GM12878 (cell line): ENCODE measurements at regions not wholly inside any gene's neighbourhood (a gene's known extent, or its start where the extent isn't known, plus 50 kb on each side); places are given as distances from the start of the nearest gene placed in this dataset.

ENCODE experiments used
- EP300 ChIP-seq, 2 experiments: fragments of 150-350 bp in 1 of 2; IDR thresholded peaks; 2 replicates each; pipeline ENCODE4 v1.6.1; 2011 to 2012; ENCODE audit warnings: low read depth in 2 of 2, low read length in 2 of 2, borderline replicate concordance in 1 of 2, improper control_type of control experiment in 1 of 2, inconsistent platforms in 1 of 2; ENCODE audit not compliant: control insufficient read depth in 1 of 2
- EZH2 ChIP-seq: IDR thresholded peaks from 2 replicates; pipeline ENCODE4 v1.6.1; 2012; ENCODE audit warnings: low read depth, mild to moderate bottlenecking, control low read depth, inconsistent platforms, low read length, borderline replicate concordance; ENCODE audit not compliant: control insufficient read depth
- IRF5 ChIP-seq: fragments of 450-650 bp; IDR thresholded peaks from 2 replicates; pipeline ENCODE4 v1.6.1; 2017; ENCODE audit warnings: borderline replicate concordance
- JUND ChIP-seq: IDR thresholded peaks from 2 replicates; pipeline ENCODE4 v1.6.1; 2012; ENCODE audit warnings: low read depth, mild to moderate bottlenecking, low read length, improper control_type of control experiment, moderate library complexity
- MAX ChIP-seq: IDR thresholded peaks from 2 replicates; pipeline ENCODE4 v1.6.1; 2012; ENCODE audit warnings: low read depth, low read length, improper control_type of control experiment
- MTA2 ChIP-seq: fragments of 450-650 bp; IDR thresholded peaks from 2 replicates; pipeline ENCODE4 v1.6.1; 2016; ENCODE audit warnings: low read depth, mild to moderate bottlenecking, moderate library complexity
- TF ChIP-seq, protein P1 (sequence below), 3 experiments: IDR thresholded peaks in 2 of 3; conservative IDR thresholded peaks in 1 of 3; 2 replicates each; pipeline ENCODE4 v1.5.1; 2011; ENCODE audit warnings: low read depth in 3 of 3, low read length in 3 of 3, mild to moderate bottlenecking in 3 of 3, control low read depth in 2 of 3, moderate library complexity in 2 of 3, inconsistent platforms in 1 of 3, mixed read lengths in 1 of 3; ENCODE audit not compliant: control insufficient read depth in 2 of 3, insufficient read depth in 1 of 3; ENCODE audit errors: extremely low read depth in 1 of 3

DNA sequence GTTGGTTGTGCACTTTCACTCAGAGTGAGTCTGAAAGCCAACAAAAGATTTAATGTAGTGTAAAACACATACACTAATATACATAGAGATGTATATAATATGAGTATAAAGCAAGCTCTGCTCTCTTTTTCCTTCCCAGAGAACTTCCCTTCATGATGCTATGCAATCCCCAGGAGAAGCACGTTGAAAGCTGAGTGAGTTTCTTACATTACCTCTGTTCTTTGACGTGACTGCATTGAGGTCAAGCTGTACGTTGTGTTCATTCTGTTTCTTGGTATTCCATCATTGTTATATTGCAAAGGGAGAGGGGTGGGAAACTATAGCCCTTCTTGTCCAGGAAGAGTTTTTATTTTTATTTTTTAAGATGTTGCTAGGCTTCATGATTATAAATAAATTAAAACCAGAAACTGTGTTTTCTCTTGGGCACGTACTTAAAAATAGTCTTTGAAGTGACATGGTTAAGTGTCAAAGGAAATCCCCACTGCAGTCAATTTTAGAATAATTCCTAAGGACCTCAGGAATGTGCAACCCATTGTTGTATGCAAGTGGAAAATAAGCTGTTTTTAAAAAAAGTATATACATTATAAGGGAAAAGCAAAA, 651.0 kb downstream of the CD109 start:
- no peak for TF ChIP-seq IRF5
- TF ChIP-seq EP300 (IDR thresholded peaks at IDR 0.05; ENCODE audit: borderline replicate concordance in 1 of 2, control insufficient read depth in 1 of 2, low read depth in 2 of 2, low read length in 2 of 2), result no peak
- TF ChIP-seq JUND, result no peak
- TF ChIP-seq, protein P1, sequence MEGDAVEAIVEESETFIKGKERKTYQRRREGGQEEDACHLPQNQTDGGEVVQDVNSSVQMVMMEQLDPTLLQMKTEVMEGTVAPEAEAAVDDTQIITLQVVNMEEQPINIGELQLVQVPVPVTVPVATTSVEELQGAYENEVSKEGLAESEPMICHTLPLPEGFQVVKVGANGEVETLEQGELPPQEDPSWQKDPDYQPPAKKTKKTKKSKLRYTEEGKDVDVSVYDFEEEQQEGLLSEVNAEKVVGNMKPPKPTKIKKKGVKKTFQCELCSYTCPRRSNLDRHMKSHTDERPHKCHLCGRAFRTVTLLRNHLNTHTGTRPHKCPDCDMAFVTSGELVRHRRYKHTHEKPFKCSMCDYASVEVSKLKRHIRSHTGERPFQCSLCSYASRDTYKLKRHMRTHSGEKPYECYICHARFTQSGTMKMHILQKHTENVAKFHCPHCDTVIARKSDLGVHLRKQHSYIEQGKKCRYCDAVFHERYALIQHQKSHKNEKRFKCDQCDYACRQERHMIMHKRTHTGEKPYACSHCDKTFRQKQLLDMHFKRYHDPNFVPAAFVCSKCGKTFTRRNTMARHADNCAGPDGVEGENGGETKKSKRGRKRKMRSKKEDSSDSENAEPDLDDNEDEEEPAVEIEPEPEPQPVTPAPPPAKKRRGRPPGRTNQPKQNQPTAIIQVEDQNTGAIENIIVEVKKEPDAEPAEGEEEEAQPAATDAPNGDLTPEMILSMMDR (IDR thresholded peaks at IDR 0.05 in 2 of 3, conservative IDR thresholded peaks at IDR 0.05 in 1 of 3; ENCODE audit: control insufficient read depth in 2 of 3, extremely low read depth in 1 of 3, insufficient read depth in 1 of 3, low read depth in 3 of 3, low read length in 3 of 3), result no peak
- no peak for TF ChIP-seq MAX
- TF ChIP-seq EZH2, result no peak
- no peak for TF ChIP-seq MTA2
